ENCODE measurements at regions not wholly inside any gene's neighbourhood (a gene's known extent, or its start where the extent isn't known, plus 50 kb on each side); places are given as distances from the start of the nearest gene placed in this dataset.

GRCh38 chr15:92332125-92332899, 61.4 kb upstream of the ST8SIA2 start:
- in situ Hi-C loops (cut with HindIII; ENCODE audit: low pct_unique_long_range_greater_than_20kb, low sequenced_read_pairs): no loop called here
- no peak for DNase-seq (ENCODE audit: low read depth)

GRCh38 chr15:92333709-92334108, 60.0 kb upstream of the ST8SIA2 start:
- DNase-seq (ENCODE audit: low read depth): no peak
- in situ Hi-C loops (cut with HindIII; ENCODE audit: low pct_unique_long_range_greater_than_20kb, low sequenced_read_pairs): no loop called here

DNA sequence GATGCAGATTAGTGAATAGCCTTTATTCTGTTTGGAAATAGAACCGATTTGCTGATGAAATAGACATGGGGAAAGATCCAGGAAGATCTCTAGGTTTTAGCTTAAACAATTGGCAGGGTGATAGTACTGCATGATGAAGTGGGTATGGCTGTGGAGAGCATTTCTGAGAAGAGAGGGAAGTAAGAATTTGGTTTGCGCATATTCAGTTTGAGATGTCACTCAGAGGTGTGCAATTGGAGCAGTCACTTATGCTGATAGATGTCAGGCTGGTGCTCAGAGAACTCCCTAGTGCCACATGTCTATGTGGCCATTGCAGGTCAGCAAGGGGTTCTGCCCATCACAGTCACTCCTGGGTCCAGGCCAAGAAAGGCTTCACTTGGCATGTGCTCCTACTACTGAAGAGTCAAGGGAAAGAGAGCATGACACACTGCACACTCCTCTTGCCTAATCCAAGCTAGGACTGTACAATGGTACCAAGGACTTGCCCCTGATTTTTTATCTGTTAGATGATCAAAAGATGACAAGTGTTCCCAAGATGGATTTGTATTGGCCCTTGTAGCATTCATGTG, 57.2 kb upstream of the ST8SIA2 start:
- in situ Hi-C loops (cut with HindIII; ENCODE audit: low pct_unique_long_range_greater_than_20kb, low sequenced_read_pairs): no loop called here
- DNase-seq (ENCODE audit: low read depth): no peak

DNA sequence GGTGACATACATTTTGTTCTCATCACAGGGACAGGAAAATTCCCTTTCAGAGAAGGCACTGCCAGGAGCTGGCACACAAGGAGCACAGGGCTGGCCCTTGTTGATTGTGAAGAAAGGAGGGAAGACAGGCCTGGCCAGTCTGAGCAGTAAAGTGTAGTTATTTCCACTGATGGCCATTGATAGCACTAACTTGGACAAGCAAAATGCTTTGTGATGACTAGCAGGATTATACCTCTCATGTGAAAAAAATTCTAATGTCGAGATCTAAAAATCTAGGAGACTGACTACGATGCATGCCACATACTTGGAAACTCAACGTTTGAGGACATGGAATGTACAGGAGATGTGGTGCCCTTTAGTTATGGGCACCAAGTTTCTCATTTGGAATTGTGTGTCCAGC, 54.3 kb upstream of the ST8SIA2 start:
- in situ Hi-C loops (cut with HindIII; ENCODE audit: low pct_unique_long_range_greater_than_20kb, low sequenced_read_pairs): no loop called here
- no peak for DNase-seq (ENCODE audit: low read depth)
